ENCODE measurements at regions not wholly inside any gene's neighbourhood (a gene's known extent, or its start where the extent isn't known, plus 50 kb on each side); places are given as distances from the start of the nearest gene placed in this dataset.

- no peak overlapping the region for H3K27ac Mint-ChIP-seq
- H3K27me3 Mint-ChIP-seq = no peaks in the 10 kb centered on the region
- no peak for DNase-seq (ENCODE audit: extremely low spot score, unreplicated experiment)
- H3K36me3 Mint-ChIP-seq = peaks cover 3% of the 10 kb centered on the region
- no peaks in the 10 kb centered on the region for H3K4me1 Mint-ChIP-seq (ENCODE audit: unreplicated experiment)
- peaks cover 14% of the 10 kb centered on the region for H3K9me3 Mint-ChIP-seq
- no peak for TF ChIP-seq CTCF (conservative IDR thresholded peaks at IDR 0.05)
- no peak overlapping the region for H3K4me3 Mint-ChIP-seq
These were observed 119.7 kb upstream of the FAM3C start for GRCh38 chr7:121515630-121516401.

- Mint-ChIP-seq H3K36me3 (peaks cover 3% of the 10 kb centered on the region), H3K4me3 (no peak overlapping the region), H3K27ac (no peak overlapping the region), H3K27me3 (no peaks in the 10 kb centered on the region), H3K9me3 (peaks cover 14% of the 10 kb centered on the region), H3K4me1 (ENCODE audit: unreplicated experiment) (no peaks in the 10 kb centered on the region)
- no peak for TF ChIP-seq CTCF (conservative IDR thresholded peaks at IDR 0.05)
- DNase-seq (ENCODE audit: extremely low spot score, unreplicated experiment) = no peak
These were observed 119.1 kb upstream of the FAM3C start for GRCh38 chr7:121515229-121515628.

- no peak for DNase-seq (ENCODE audit: extremely low spot score, unreplicated experiment)
These were observed 117.0 kb upstream of the FAM3C start for GRCh38 chr7:121513105-121513504.

GRCh38 chr7:121510858-121511482 lies 114.9 kb upstream of the FAM3C start:
- H3K4me3 Mint-ChIP-seq = no peak overlapping the region
- no peaks in the 10 kb centered on the region for H3K4me1 Mint-ChIP-seq (ENCODE audit: unreplicated experiment)
- H3K27ac Mint-ChIP-seq = peak overlapping the region; percentile 69
- H3K9me3 Mint-ChIP-seq = peaks cover 31% of the 10 kb centered on the region
- no peak for DNase-seq (ENCODE audit: extremely low spot score, unreplicated experiment)
- peaks cover 3% of the 10 kb centered on the region for H3K36me3 Mint-ChIP-seq
- TF ChIP-seq CTCF (conservative IDR thresholded peaks at IDR 0.05) = no peak
- H3K27me3 Mint-ChIP-seq = no peaks in the 10 kb centered on the region

More at GRCh38 chr7:121513105-121513504, 117.0 kb upstream of the FAM3C start:
- no peaks in the 10 kb centered on the region for H3K4me1 Mint-ChIP-seq (ENCODE audit: unreplicated experiment)
- no peak overlapping the region for H3K27ac Mint-ChIP-seq
- H3K36me3 Mint-ChIP-seq = peaks cover 3% of the 10 kb centered on the region
- peaks cover 27% of the 10 kb centered on the region for H3K9me3 Mint-ChIP-seq
- no peaks in the 10 kb centered on the region for H3K27me3 Mint-ChIP-seq
- no peak for TF ChIP-seq CTCF (conservative IDR thresholded peaks at IDR 0.05)
- H3K4me3 Mint-ChIP-seq = no peak overlapping the region

GRCh38 chr7:121510302-121510701 lies 114.2 kb upstream of the FAM3C start:
- Mint-ChIP-seq H3K27ac (no peak overlapping the region), H3K4me3 (no peak overlapping the region), H3K9me3 (peaks cover 38% of the 10 kb centered on the region), H3K4me1 (ENCODE audit: unreplicated experiment) (no peaks in the 10 kb centered on the region), H3K27me3 (no peaks in the 10 kb centered on the region), H3K36me3 (peaks cover 3% of the 10 kb centered on the region)
- peak; percentile 27 for TF ChIP-seq CTCF (conservative IDR thresholded peaks at IDR 0.05)
- DNase-seq (ENCODE audit: extremely low spot score, unreplicated experiment) = no peak

Data from type B pancreatic cell (in vitro differentiated cells).